HepG2 (cell line): ENCODE measurements at regions not wholly inside any gene's neighbourhood (a gene's known extent, or its start where the extent isn't known, plus 50 kb on each side); places are given as distances from the start of the nearest gene placed in this dataset.

Experiments used
- ATAC-seq: fragments of 200-7000 bp; cut with Tn5 transposase; 3 replicates; pipeline ENCODE4 v1.9.1; 2020; ENCODE audit warnings: mild to moderate bottlenecking, moderate library complexity
- BruUV-seq: library from RNA; stranded (reverse); fragments of 400-500 nt; replicated peaks from 2 replicates; lab custom pipeline; 2021; lab: Mats Ljungman, UMichigan
- CTCF ChIA-PET: fragments of 300-600 bp; formaldehyde crosslinking; extraction: SDS; loops from one replicate; lab custom pipeline; 2021; ENCODE audit warnings: low total read pairs, inconsistent platforms, low intra/inter-chr PET ratio; lab: Yijun Ruan, JAX
- POLR2A ChIA-PET: fragments of 350-600 bp; sonication (Branson Sonifier 250); formaldehyde crosslinking; loops from one replicate; lab custom pipeline; 2020; ENCODE audit warnings: antibody characterized with exemption, inconsistent platforms; lab: Yijun Ruan, JAX
- DNase-seq: peaks from one replicate; pipeline ENCODE4 v3.0.0-alpha.2; 2015; ENCODE audit warnings: low spot score
- FAIRE-seq: peaks from 3 replicates; lab custom pipeline; 2011; peaks lifted over from hg19 to GRCh38; lab: Jason Lieb, UNC
- H2AFZ ChIP-seq: one replicate; pipeline ENCODE4 v1.6.1; 2011; ENCODE audit warnings: low read length, inconsistent platforms
- H3K27ac ChIP-seq: fragments of 300-600 bp; 3 replicates; pipeline ENCODE4 v1.8.0; 2011; ENCODE audit warnings: mixed run types, mild to moderate bottlenecking, mixed read lengths, low read length, inconsistent platforms; ENCODE audit not compliant: insufficient read depth; ENCODE audit errors: extremely low read length
- H3K27me3 ChIP-seq, 2 experiments: fragments of 200-600 bp in 1 of 2; 2 replicates in 1 of 2; 3 replicates in 1 of 2; pipeline versions ENCODE4 v1.6.0 to v1.8.0; 2011; ENCODE audit warnings: low read length in 2 of 2, mild to moderate bottlenecking in 2 of 2, moderate library complexity in 2 of 2, inconsistent platforms in 1 of 2; ENCODE audit not compliant: insufficient read depth in 2 of 2, control insufficient read depth in 1 of 2
- H3K36me3 ChIP-seq, 2 experiments: fragments of 200-600 bp in 1 of 2; replicated peaks in 1 of 2; 2 replicates in 1 of 2; 3 replicates in 1 of 2; pipeline versions ENCODE4 v1.5.1 to v1.8.0; 2011; ENCODE audit warnings: low read length in 2 of 2, inconsistent platforms in 1 of 2; ENCODE audit not compliant: insufficient read depth in 2 of 2, control insufficient read depth in 1 of 2
- H3K4me1 ChIP-seq: 2 replicates; pipeline ENCODE4 v1.5.1; 2012; ENCODE audit warnings: low read length, inconsistent platforms; ENCODE audit not compliant: insufficient read depth
- H3K4me2 ChIP-seq: 2 replicates; pipeline ENCODE4 v1.6.0; 2011; ENCODE audit warnings: low read depth, low read length, inconsistent platforms
- H3K4me3 ChIP-seq, 3 experiments: fragments of 200-600 bp in 1 of 3; sonication (generic), shearing (Covaris generic) in 1 of 3; replicated peaks in 1 of 3; 2 replicates each; pipeline ENCODE4 v1.5.1; 2011 to 2016; ENCODE audit warnings: low read length in 3 of 3, inconsistent platforms in 2 of 3, low read depth in 2 of 3, mild to moderate bottlenecking in 2 of 3, control low read depth in 1 of 3, mixed read lengths in 1 of 3; ENCODE audit not compliant: insufficient read depth in 1 of 3
- H3K79me2 ChIP-seq: one replicate; pipeline ENCODE4 v1.6.1; 2011; ENCODE audit warnings: low read length, inconsistent platforms; ENCODE audit not compliant: insufficient read depth
- H3K9ac ChIP-seq: 2 replicates; pipeline ENCODE4 v1.6.0; 2011; ENCODE audit warnings: mild to moderate bottlenecking, low read depth, low read length, inconsistent platforms; ENCODE audit not compliant: insufficient read depth
- H3K9me3 ChIP-seq: 2 replicates; pipeline ENCODE4 v1.5.1; 2012; ENCODE audit warnings: mild to moderate bottlenecking, low read length
- H4K20me1 ChIP-seq: 2 replicates; pipeline ENCODE4 v1.6.0; 2011; ENCODE audit warnings: inconsistent platforms, mild to moderate bottlenecking, low read length, moderate library complexity; ENCODE audit not compliant: insufficient read depth
- CAMTA2 ChIP-seq: sonication (generic); formaldehyde crosslinking; IDR thresholded peaks from 2 replicates; pipeline ENCODE4 v1.4.0; 2020; ENCODE audit warnings: mild to moderate bottlenecking, missing genetic modification reagents, borderline replicate concordance
- NKX3-1 ChIP-seq: sonication (generic); formaldehyde crosslinking; IDR thresholded peaks from 2 replicates; pipeline ENCODE4 v1.5.0; 2020; ENCODE audit warnings: missing genetic modification reagents
- PHF8 ChIP-seq: sonication (generic); formaldehyde crosslinking; IDR thresholded peaks from 2 replicates; pipeline ENCODE4 v1.5.0; 2020; ENCODE audit warnings: missing genetic modification reagents
- SKI ChIP-seq: fragments of 450-650 bp; IDR thresholded peaks from one replicate; pipeline ENCODE4 v1.6.1; 2018; ENCODE audit warnings: mild to moderate bottlenecking; ENCODE audit not compliant: partially characterized antibody
- TAF1 ChIP-seq: sonication (generic); formaldehyde crosslinking; IDR thresholded peaks from 2 replicates; pipeline ENCODE4 v1.4.0; 2020; ENCODE audit warnings: missing genetic modification reagents
- TBX2 ChIP-seq: sonication (generic); formaldehyde crosslinking; IDR thresholded peaks from 2 replicates; pipeline ENCODE4 v1.5.0; 2020; ENCODE audit warnings: missing genetic modification reagents, mild to moderate bottlenecking, borderline replicate concordance
- TEAD2 ChIP-seq: sonication (generic); formaldehyde crosslinking; IDR thresholded peaks from 2 replicates; pipeline ENCODE4 v1.9.0; 2021; ENCODE audit warnings: missing genetic modification reagents
- ZBTB21 ChIP-seq: sonication (generic); formaldehyde crosslinking; IDR thresholded peaks from 2 replicates; pipeline ENCODE4 v1.4.0; 2020; ENCODE audit warnings: missing genetic modification reagents
- ZBTB3 ChIP-seq: sonication (generic); formaldehyde crosslinking; IDR thresholded peaks from 2 replicates; pipeline ENCODE4 v1.4.0; 2020; ENCODE audit warnings: low read depth, mild to moderate bottlenecking, moderate library complexity, missing genetic modification reagents, borderline replicate concordance
- ZNF430 ChIP-seq: sonication (generic); formaldehyde crosslinking; IDR thresholded peaks from 2 replicates; pipeline ENCODE4 v1.9.0; 2021; ENCODE audit warnings: mild to moderate bottlenecking, missing genetic modification reagents
- ZNF451 ChIP-seq: sonication (generic); formaldehyde crosslinking; IDR thresholded peaks from 2 replicates; pipeline ENCODE4 v1.5.0; 2020; ENCODE audit warnings: mild to moderate bottlenecking, missing genetic modification reagents
- ZNF619 ChIP-seq: sonication (generic); formaldehyde crosslinking; IDR thresholded peaks from 2 replicates; pipeline ENCODE4 v1.4.0; 2020; ENCODE audit warnings: mild to moderate bottlenecking, missing genetic modification reagents
- WGBS: methylation state at CpG from one replicate; pipeline ENCODE4 v1.1.6; 2017; ENCODE audit warnings: low lambda C conversion rate; 5-methylcytosine and 5-hydroxymethylcytosine counted together
- in situ Hi-C: cut with HindIII; loops from 2 replicates; pipeline ENCODE4 v1.10.0; 2017; ENCODE audit warnings: low pct_unique_long_range_greater_than_20kb; ENCODE audit not compliant: extremely low pct_ligation_motif_present
- intact Hi-C: fragments of 100-400 bp; cut with micrococcal nuclease; formaldehyde crosslinking; loops from one replicate; pipeline ENCODE4 v1.10.0; 2022; ENCODE audit not compliant: unreplicated experiment
- TF ChIP-seq, protein P1 (sequence below): sonication (generic); formaldehyde crosslinking; IDR thresholded peaks from 2 replicates; pipeline ENCODE4 v1.9.0; 2021; ENCODE audit warnings: missing genetic modification reagents, borderline replicate concordance
- TF ChIP-seq, protein P2 (sequence below): sonication (generic); formaldehyde crosslinking; IDR thresholded peaks from 2 replicates; pipeline ENCODE4 v1.4.0; 2020; ENCODE audit warnings: low read depth, missing genetic modification reagents
- TF ChIP-seq, protein P3 (sequence below): sonication (generic); formaldehyde crosslinking; IDR thresholded peaks from 2 replicates; pipeline ENCODE4 v1.4.0; 2020; ENCODE audit warnings: missing genetic modification reagents

DNA sequence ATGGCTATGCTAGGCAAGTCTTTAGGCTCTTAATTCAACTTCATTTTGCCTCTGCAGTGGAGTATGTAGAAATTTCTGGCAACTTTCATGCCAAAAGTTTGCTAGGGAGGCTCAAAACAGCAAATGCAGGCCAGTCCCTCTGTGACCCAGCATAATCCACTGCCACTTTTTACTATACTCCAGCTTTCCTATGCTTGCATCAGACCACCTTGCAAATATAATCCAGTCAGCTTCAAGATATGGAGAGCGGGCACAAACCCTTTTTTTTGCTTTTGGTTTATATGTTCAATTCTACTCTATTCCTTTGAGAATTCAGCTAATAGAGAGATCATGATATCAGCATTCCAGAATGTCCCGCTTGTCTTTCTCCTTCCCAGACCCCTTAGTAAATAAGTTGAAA, 192.0 kb upstream of the PABPC4L start (continued):
- TF ChIP-seq, protein P1, sequence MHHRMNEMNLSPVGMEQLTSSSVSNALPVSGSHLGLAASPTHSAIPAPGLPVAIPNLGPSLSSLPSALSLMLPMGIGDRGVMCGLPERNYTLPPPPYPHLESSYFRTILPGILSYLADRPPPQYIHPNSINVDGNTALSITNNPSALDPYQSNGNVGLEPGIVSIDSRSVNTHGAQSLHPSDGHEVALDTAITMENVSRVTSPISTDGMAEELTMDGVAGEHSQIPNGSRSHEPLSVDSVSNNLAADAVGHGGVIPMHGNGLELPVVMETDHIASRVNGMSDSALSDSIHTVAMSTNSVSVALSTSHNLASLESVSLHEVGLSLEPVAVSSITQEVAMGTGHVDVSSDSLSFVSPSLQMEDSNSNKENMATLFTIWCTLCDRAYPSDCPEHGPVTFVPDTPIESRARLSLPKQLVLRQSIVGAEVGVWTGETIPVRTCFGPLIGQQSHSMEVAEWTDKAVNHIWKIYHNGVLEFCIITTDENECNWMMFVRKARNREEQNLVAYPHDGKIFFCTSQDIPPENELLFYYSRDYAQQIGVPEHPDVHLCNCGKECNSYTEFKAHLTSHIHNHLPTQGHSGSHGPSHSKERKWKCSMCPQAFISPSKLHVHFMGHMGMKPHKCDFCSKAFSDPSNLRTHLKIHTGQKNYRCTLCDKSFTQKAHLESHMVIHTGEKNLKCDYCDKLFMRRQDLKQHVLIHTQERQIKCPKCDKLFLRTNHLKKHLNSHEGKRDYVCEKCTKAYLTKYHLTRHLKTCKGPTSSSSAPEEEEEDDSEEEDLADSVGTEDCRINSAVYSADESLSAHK, result no peak
- TF ChIP-seq TAF1 (CRISPR knock-in tag), result no peak
- no peak for TF ChIP-seq NKX3-1 (CRISPR knock-in tag)
- no peak for TF ChIP-seq ZNF430 (CRISPR knock-in tag)

DNA sequence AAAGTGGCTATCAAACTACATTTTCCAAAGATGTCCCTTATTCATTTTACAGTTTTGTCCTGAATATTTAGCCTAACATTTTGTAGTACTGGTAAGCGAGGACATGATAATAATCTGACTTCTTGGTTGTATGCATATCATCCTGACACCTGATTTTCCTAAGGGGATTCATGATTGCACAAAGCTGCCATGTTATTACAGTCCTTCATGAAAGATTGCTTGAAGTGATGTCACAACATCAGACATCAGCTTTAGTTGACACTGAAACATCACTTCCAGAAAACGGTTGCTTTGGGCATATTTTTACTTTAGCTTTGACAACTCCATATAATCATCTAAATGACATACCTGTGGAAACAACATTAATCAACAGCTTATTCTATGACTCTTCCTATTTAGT, 188.7 kb upstream of the PABPC4L start:
- H3K4me2 ChIP-seq, result no peak overlapping the region
- FAIRE-seq (no peak), DNase-seq (no peak), ATAC-seq (no peak)
- TF ChIP-seq, protein P2, sequence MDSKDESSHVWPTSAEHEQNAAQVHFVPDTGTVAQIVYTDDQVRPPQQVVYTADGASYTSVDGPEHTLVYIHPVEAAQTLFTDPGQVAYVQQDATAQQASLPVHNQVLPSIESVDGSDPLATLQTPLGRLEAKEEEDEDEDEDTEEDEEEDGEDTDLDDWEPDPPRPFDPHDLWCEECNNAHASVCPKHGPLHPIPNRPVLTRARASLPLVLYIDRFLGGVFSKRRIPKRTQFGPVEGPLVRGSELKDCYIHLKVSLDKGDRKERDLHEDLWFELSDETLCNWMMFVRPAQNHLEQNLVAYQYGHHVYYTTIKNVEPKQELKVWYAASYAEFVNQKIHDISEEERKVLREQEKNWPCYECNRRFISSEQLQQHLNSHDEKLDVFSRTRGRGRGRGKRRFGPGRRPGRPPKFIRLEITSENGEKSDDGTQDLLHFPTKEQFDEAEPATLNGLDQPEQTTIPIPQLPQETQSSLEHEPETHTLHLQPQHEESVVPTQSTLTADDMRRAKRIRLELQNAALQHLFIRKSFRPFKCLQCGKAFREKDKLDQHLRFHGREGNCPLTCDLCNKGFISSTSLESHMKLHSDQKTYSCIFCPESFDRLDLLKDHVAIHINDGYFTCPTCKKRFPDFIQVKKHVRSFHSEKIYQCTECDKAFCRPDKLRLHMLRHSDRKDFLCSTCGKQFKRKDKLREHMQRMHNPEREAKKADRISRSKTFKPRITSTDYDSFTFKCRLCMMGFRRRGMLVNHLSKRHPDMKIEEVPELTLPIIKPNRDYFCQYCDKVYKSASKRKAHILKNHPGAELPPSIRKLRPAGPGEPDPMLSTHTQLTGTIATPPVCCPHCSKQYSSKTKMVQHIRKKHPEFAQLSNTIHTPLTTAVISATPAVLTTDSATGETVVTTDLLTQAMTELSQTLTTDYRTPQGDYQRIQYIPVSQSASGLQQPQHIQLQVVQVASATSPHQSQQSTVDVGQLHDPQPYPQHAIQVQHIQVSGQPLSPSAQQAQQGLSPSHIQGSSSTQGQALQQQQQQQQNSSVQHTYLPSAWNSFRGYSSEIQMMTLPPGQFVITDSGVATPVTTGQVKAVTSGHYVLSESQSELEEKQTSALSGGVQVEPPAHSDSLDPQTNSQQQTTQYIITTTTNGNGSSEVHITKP (CRISPR knock-in tag), result no peak
- no peak for TF ChIP-seq TBX2 (CRISPR knock-in tag)
- TF ChIP-seq ZNF451 (CRISPR knock-in tag), result no peak
- TF ChIP-seq ZNF619 (CRISPR knock-in tag), result no peak
- no peak for TF ChIP-seq TEAD2
- TF ChIP-seq ZBTB3, result no peak
- no peak for TF ChIP-seq SKI
- no peak for TF ChIP-seq CAMTA2 (CRISPR knock-in tag)
- TF ChIP-seq ZBTB21, result no peak
- no peak for TF ChIP-seq PHF8 (CRISPR knock-in tag)
- TF ChIP-seq, protein P3, sequence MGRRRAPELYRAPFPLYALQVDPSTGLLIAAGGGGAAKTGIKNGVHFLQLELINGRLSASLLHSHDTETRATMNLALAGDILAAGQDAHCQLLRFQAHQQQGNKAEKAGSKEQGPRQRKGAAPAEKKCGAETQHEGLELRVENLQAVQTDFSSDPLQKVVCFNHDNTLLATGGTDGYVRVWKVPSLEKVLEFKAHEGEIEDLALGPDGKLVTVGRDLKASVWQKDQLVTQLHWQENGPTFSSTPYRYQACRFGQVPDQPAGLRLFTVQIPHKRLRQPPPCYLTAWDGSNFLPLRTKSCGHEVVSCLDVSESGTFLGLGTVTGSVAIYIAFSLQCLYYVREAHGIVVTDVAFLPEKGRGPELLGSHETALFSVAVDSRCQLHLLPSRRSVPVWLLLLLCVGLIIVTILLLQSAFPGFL (CRISPR knock-in tag), result no peak
- ChIA-PET POLR2A (no interaction called here), CTCF (no interaction called here)
- peaks cover 7% of the 10 kb centered on the region; the same call in 1 of the 2 replicates for H3K9me3 ChIP-seq
- H3K9ac ChIP-seq, result no peak overlapping the region
- no peaks in the 10 kb centered on the region for H3K27me3 ChIP-seq
- no peak overlapping the region for H3K27ac ChIP-seq
- 0% methylated on average over 2 of the region's 2 CpGs for WGBS
- H2AFZ ChIP-seq, result no peak overlapping the region
- H4K20me1 ChIP-seq, result no peaks in the 10 kb centered on the region
- H3K4me1 ChIP-seq, result no peaks in the 10 kb centered on the region
- in situ Hi-C loops (no loop called here), intact Hi-C loops (no loop called here)
- no TSS peak for BruUV-seq
- H3K4me3 ChIP-seq, result no peak overlapping the region
- no peaks in the 10 kb centered on the region for H3K79me2 ChIP-seq
- H3K36me3 ChIP-seq, result no peaks in the 10 kb centered on the region
